ENCODE measurements at regions not wholly inside any gene's neighbourhood (a gene's known extent, or its start where the extent isn't known, plus 50 kb on each side); places are given as distances from the start of the nearest gene placed in this dataset.

GRCh38 chr20:39225978-39226377 lies 263.8 kb downstream of the DHX35 start:
- TF ChIP-seq CTCF (conservative IDR thresholded peaks at IDR 0.05; ENCODE audit: low read depth, low read length), result no peak
- TF ChIP-seq EZH2phosphoT487 (IDR thresholded peaks at IDR 0.05; ENCODE audit: borderline replicate concordance, low read length), result no peak
- TF ChIP-seq EZH2 (IDR thresholded peaks at IDR 0.05; ENCODE audit: low read length, unreplicated experiment), result no peak
